ENCODE measurements at regions not wholly inside any gene's neighbourhood (a gene's known extent, or its start where the extent isn't known, plus 50 kb on each side); places are given as distances from the start of the nearest gene placed in this dataset.

DNA sequence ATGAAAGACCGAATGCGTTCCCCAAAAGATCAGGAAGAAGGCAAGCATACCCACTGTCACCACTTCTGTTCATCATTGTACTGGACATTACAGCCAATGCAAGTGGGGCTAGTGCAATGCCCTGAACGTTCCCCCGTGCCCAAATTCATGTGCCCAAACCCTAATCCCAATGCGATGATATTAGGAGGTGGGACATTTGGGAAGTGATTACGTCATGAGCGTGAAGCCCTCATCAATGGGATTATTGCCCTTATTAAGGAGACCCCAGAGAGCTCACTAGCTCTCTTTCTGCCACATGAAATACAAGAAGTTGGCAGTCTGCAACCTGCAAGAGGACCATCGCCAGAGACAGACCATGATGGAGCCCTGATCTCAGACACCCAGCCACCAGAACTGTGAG is 511.4 kb upstream of the TPK1 start:
- no peak overlapping the region for H3K4me2 ChIP-seq (ENCODE audit: low read length)
- no TSS peak for BruUV-seq (replicated peaks)
- no peak overlapping the region for H3K4me3 ChIP-seq (ENCODE audit: low read depth, low read length, poor library complexity, severe bottlenecking)
- H3K9me3 ChIP-seq (ENCODE audit: low read length) = 0 out of 2 replicates have a peak, but pooled peaks cover 4% of the 10 kb centered on the region
- no peaks in the 10 kb centered on the region for H4K20me1 ChIP-seq (ENCODE audit: insufficient read depth, low read length)
- no peak overlapping the region for H3K27ac ChIP-seq (ENCODE audit: low read depth, low read length, poor library complexity, severe bottlenecking)
- H3K36me3 ChIP-seq (ENCODE audit: insufficient read depth, low read length) = no peaks in the 10 kb centered on the region
- H3K79me2 ChIP-seq (ENCODE audit: insufficient read depth, low read depth, low read length) = no peaks in the 10 kb centered on the region
- ChIA-PET CTCF (ENCODE audit: unreplicated experiment) (no interaction called here), POLR2A (no interaction called here)
- no peaks in the 10 kb centered on the region for H3K4me1 ChIP-seq (ENCODE audit: insufficient read depth, low read length, poor library complexity, severe bottlenecking)
- intact Hi-C loops (cut with micrococcal nuclease; ENCODE audit: unreplicated experiment) = no loop called here
- DNase-seq (ENCODE audit: low spot score) = no peak
- no peak overlapping the region for H2AFZ ChIP-seq (ENCODE audit: low read length)
- H3K9me2 ChIP-seq (ENCODE audit: insufficient read depth, low read length) = no peaks in the 10 kb centered on the region
- TF ChIP-seq, protein P1, sequence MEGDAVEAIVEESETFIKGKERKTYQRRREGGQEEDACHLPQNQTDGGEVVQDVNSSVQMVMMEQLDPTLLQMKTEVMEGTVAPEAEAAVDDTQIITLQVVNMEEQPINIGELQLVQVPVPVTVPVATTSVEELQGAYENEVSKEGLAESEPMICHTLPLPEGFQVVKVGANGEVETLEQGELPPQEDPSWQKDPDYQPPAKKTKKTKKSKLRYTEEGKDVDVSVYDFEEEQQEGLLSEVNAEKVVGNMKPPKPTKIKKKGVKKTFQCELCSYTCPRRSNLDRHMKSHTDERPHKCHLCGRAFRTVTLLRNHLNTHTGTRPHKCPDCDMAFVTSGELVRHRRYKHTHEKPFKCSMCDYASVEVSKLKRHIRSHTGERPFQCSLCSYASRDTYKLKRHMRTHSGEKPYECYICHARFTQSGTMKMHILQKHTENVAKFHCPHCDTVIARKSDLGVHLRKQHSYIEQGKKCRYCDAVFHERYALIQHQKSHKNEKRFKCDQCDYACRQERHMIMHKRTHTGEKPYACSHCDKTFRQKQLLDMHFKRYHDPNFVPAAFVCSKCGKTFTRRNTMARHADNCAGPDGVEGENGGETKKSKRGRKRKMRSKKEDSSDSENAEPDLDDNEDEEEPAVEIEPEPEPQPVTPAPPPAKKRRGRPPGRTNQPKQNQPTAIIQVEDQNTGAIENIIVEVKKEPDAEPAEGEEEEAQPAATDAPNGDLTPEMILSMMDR (conservative IDR thresholded peaks at IDR 0.05; ENCODE audit: low read length) = no peak
- TF ChIP-seq EZH2phosphoT487 (IDR thresholded peaks at IDR 0.05; ENCODE audit: borderline replicate concordance, low read depth, low read length) = no peak

DNA sequence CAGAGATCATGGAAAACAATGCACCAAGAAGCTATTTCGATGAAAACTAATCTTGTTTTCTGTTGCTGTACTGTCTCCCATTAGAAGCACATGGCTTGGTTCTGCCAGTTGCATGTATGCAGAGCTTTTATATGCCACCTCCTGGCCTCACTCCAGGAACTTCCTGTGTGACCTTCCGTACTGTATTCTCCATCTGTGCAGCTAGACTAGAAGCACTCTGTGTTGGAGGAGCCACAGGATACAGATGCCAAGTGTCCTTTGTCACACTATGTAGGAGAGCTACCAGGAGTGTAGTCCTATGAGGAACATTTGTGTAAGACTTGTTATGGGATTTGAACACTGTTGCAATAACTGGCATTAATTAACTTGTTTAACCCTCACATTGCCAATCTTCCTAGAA is 503.5 kb upstream of the TPK1 start:
- Histone ChIP-seq H3K9me3 (ENCODE audit: low read length) (no peaks in the 10 kb centered on the region), H4K20me1 (ENCODE audit: insufficient read depth, low read length) (no peaks in the 10 kb centered on the region), H3K4me2 (ENCODE audit: low read length) (no peak overlapping the region), H3K27ac (ENCODE audit: low read depth, low read length, poor library complexity, severe bottlenecking) (no peak overlapping the region), H3K79me2 (ENCODE audit: insufficient read depth, low read depth, low read length) (no peaks in the 10 kb centered on the region), H3K36me3 (ENCODE audit: insufficient read depth, low read length) (no peaks in the 10 kb centered on the region), H3K4me1 (ENCODE audit: insufficient read depth, low read length, poor library complexity, severe bottlenecking) (no peaks in the 10 kb centered on the region), H2AFZ (ENCODE audit: low read length) (no peak overlapping the region), H3K9me2 (ENCODE audit: insufficient read depth, low read length) (no peaks in the 10 kb centered on the region), H3K4me3 (ENCODE audit: low read depth, low read length, poor library complexity, severe bottlenecking) (no peak overlapping the region)
- ChIA-PET POLR2A (interaction anchor here (0.5 to 0.7 kb wide), 2 partner anchors 42 to 353 kb away, joined by 3 to 4 read pairs; no protein-coding TSS in a partner anchor), CTCF (ENCODE audit: unreplicated experiment) (no interaction called here)
- no peak for TF ChIP-seq EZH2phosphoT487 (IDR thresholded peaks at IDR 0.05; ENCODE audit: borderline replicate concordance, low read depth, low read length)
- TF ChIP-seq, protein P1 (conservative IDR thresholded peaks at IDR 0.05; ENCODE audit: low read length) = no peak
- BruUV-seq (replicated peaks) = no TSS peak
- no peak for DNase-seq (ENCODE audit: low spot score)
- intact Hi-C loops (cut with micrococcal nuclease; ENCODE audit: unreplicated experiment) = no loop called here

DNA sequence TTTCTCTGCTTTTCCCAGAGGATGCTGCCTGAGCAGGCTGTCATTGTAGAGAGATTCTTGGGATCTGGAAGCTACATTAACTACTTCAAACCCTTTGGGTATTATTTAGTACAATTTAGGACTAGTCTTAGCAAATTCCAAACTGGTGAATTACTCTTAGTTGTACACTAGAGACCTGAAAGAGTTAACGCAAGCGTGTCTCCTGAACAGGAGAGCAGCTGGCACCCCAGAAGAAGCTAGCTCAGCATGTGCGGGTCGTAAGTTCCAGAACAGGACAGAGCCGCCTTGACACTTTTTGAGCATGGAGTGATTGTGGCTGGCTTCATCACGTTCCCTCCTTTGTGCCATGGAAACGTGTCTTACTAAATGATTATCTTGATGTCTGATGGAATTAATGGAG is 495.7 kb upstream of the TPK1 start:
- ChIA-PET CTCF (ENCODE audit: unreplicated experiment) (no interaction called here), POLR2A (no interaction called here)
- intact Hi-C loops (cut with micrococcal nuclease; ENCODE audit: unreplicated experiment) = no loop called here
- Histone ChIP-seq H3K4me2 (ENCODE audit: low read length) (no peak overlapping the region), H2AFZ (ENCODE audit: low read length) (no peak overlapping the region), H3K4me1 (ENCODE audit: insufficient read depth, low read length, poor library complexity, severe bottlenecking) (no peaks in the 10 kb centered on the region), H3K9me3 (ENCODE audit: low read length) (0 out of 2 replicates have a peak, but pooled peaks cover 5% of the 10 kb centered on the region), H3K9me2 (ENCODE audit: insufficient read depth, low read length) (no peaks in the 10 kb centered on the region), H3K79me2 (ENCODE audit: insufficient read depth, low read depth, low read length) (no peaks in the 10 kb centered on the region), H3K27ac (ENCODE audit: low read depth, low read length, poor library complexity, severe bottlenecking) (no peak overlapping the region), H3K36me3 (ENCODE audit: insufficient read depth, low read length) (no peaks in the 10 kb centered on the region), H3K4me3 (ENCODE audit: low read depth, low read length, poor library complexity, severe bottlenecking) (no peak overlapping the region), H4K20me1 (ENCODE audit: insufficient read depth, low read length) (no peaks in the 10 kb centered on the region)
- TF ChIP-seq EZH2phosphoT487 (IDR thresholded peaks at IDR 0.05; ENCODE audit: borderline replicate concordance, low read depth, low read length) = no peak
- TF ChIP-seq, protein P1 (conservative IDR thresholded peaks at IDR 0.05; ENCODE audit: low read length) = no peak
- DNase-seq (ENCODE audit: low spot score) = no peak
- no TSS peak for BruUV-seq (replicated peaks)

Measured in OCI-LY7 (cell line).